Fibroblast of skin of left quadriceps (primary cell): ENCODE measurements at regions not wholly inside any gene's neighbourhood (a gene's known extent, or its start where the extent isn't known, plus 50 kb on each side); places are given as distances from the start of the nearest gene placed in this dataset.
"Not testable (repeated sequence)": the region's sequence is repeated elsewhere in the genome, so short reads cannot be mapped to it uniquely, and the experiment has no call there.

Experiments used
- DNase-seq, 2 experiments: peaks; one replicate each; pipeline ENCODE4 v3.0.0-alpha.2; 2013; ENCODE audit warnings: low read depth in 2 of 2

DNA sequence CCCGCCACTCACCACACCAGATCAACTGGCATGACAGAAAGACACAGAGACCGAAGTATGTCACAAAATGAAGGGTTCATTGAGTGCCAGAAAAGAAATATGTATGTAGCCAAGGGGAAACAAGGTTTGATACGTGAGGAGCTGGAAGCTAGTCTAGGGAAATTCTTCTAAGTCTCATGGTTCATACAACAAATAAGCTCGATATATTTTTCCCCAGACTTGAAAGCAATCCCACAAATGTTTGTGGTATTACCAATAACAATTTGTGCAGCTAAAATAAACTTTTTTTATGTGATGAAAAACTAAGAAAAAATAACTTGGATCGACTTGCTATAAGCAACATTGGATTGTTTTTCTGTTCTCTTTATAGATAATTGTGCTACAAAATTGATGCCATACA is 777.0 kb downstream of the TSN start:
- DNase-seq: no peak

GRCh38 chr2:122535960-122536505 is 780.6 kb downstream of the TSN start:
- DNase-seq: no peak

DNA sequence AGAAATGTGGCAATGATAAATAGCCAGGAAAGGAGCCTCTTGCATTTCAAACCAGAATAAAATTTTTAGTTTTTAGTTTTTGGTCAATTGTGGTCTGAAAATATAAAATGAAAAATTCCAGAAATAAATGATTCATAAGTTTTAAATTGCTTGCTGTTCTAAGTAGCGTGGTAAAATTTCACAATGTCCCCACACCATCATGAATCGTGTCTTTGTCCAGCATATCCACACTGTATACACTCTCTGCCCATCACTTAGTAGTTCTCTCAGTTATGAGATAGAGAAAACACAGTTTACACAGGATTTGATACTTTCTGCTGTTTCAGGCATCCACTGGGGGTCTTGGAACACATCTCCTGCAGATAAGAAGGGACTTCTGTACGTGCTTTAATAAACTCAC is 783.9 kb downstream of the TSN start:
- DNase-seq: no peak

GRCh38 chr2:122539920-122540319 is 784.5 kb downstream of the TSN start:
- no peak for DNase-seq

GRCh38 chr2:122542236-122542635 is 786.8 kb downstream of the TSN start:
- no peak for DNase-seq

GRCh38 chr2:122542646-122543045 is 787.2 kb downstream of the TSN start:
- DNase-seq: no peak

DNA sequence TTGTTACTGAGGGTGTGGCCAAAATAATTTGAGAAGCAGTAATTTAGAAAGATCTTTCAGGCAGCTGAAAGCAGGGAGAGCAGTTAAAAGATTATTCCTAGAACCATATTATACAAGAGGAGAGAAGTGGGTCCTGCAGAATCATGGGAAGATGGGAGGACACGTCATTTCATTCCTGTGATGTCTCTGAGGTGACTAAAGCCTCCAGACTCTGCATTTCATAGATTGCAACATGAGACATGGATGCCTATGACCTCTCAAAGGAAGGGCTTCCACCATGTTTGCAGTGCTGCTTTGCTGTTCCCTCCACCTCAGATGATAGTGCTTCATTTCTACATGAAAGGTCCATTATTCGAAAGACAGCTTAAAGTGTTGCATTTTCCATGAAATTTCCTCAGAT is 788.4 kb downstream of the TSN start:
- peak; percentile 8 to 12 for DNase-seq

GRCh38 chr2:122545821-122546220 is 790.4 kb downstream of the TSN start:
- no peak for DNase-seq

GRCh38 chr2:122562775-122563174 is 807.3 kb downstream of the TSN start:
- DNase-seq: no peak

- peak in 1 of 2 experiments; percentile 9 for DNase-seq
These were observed 808.3 kb downstream of the TSN start for GRCh38 chr2:122563781-122564180.

DNA sequence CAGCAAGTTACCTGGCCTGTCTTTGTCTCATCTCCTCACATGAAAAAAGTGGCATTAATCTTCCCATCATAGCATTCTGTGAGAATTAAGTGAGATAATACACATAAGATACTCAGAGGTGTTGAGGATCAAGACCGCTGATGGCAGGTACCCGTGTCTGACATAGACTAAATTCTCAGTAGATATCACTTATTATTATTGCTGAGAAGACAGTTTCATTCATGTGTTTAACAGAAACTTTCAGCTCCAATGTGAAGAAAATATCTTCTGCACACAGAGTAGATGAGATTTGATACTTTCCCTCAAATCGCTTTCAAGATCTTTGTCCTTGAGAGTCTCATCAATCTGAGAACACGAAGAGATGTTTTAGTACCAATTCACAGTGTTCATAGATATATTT is 809.4 kb downstream of the TSN start:
- DNase-seq: no peak

GRCh38 chr2:122565364-122565763 is 809.9 kb downstream of the TSN start:
- DNase-seq: no peak

DNA sequence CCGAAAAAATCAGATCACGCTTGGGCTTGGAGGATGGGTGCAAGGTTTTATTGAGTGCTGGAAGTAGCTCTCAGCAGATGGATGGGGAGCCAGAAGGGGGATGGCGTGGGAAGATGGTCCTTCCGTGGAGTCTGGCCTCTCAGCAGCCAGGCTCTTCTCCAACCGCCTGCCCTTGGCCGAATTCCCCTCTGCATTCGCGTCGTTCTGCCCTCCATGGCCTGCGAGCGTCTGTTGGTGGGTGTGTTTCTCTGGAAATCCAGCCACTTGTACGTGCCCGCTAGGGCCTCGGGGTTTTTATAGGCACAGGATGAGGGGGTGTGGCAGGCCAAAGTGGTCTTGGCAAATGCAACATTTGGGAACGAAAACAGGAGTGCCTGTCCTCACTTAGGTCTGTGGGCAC is 815.2 kb downstream of the TSN start:
- DNase-seq: no peak

GRCh38 chr2:122571471-122571870 is 816.0 kb downstream of the TSN start:
- not testable (repeated sequence) for DNase-seq

GRCh38 chr2:122575076-122575475 is 819.6 kb downstream of the TSN start:
- no peak for DNase-seq

DNA sequence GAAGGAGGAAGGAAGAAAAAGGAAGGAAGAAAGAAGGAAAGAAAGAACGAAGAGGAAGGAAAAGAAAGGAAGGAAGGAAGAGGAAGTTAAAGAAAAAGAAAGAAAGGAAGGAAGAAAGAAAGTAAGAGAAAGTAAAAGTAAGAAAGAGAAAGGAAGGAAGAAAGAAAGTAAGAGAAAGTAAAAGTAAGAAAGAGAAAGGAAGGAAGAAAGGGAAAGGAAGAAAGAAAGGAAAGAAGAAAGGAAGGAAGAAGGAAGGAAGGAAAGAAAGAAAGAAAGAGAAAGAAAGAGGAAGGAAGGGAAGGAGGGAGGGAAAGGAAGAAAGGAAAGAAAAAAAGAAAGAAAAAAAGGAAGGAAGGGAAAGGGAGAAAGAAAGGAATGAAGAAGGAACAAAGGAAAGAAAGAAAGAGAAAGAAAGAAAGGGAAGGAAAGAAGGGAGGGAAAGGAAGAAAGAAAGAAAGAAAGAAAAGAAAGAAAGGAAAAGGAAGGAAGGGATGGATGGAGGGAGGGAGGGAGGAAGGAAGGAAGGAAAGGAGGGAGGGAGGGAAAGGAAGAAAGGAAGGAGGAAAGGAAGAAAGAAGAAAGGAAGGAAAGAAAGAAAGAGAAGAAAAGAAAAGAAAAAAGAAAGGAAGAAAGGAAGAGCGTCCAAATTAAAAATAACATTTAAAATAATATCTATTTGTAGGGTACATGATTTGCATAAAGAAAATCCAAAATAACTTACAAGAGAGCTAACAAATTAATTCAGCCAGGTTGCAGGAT is 827.9 kb downstream of the TSN start:
- DNase-seq: no peak

DNA sequence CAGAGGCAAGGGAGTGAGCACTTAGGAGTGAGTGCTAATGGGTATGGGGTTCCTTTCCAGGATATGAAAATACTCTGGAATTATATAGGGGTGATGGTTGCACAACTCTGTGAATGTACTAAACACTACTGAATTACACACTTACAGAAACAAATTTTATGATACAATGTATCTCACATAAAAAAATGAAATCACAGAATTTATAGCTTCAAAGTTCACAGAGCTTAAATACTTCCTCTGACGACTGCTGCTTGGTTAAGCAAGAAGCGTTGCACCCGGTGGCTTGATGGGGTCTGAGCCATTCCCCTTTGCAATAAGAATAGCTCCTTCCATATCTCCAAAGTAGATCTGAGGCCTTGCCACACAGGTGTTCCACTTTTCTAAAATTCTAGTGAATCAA is 835.1 kb downstream of the TSN start:
- DNase-seq: no peak

GRCh38 chr2:122595065-122595464 is 839.6 kb downstream of the TSN start:
- no peak for DNase-seq

DNA sequence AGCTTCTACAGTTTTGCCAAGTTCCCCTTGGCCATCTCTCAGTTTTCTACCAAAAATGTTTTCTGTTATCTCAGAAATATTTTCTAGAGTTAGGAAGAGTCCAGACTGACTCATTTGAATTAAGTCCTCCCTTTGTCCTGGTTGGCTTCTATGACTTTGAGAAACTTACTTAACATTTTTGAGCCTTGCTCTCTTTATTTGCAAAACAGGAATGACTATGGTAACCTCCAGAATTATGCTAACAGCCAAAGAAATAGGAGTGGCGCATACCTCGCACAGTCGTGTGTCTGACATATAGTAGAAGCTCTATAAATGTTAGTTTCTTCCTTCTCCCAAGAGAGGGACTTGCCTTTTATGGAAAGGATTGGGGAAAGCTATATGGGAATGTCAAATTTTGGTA is 841.1 kb downstream of the TSN start:
- DNase-seq: no peak

DNA sequence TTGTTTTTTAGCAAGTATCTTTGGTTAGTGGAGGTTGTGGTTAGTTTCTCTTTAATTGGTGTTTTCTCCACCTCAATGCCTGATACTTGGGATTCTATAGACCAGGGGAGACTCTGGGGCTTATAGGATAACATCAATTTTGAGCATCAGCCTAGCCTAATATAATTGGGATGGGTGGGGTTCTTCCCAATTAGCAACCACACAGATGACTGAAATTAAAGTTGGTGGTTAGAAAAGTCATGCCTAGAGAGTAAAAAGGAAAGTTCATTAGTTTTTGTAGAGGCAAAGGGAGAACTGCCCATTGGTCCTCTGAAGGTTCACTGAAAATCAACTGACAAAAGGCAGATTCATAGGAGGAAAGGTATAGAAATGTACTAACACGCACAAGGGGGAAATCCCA is 843.3 kb downstream of the TSN start:
- no peak for DNase-seq

DNA sequence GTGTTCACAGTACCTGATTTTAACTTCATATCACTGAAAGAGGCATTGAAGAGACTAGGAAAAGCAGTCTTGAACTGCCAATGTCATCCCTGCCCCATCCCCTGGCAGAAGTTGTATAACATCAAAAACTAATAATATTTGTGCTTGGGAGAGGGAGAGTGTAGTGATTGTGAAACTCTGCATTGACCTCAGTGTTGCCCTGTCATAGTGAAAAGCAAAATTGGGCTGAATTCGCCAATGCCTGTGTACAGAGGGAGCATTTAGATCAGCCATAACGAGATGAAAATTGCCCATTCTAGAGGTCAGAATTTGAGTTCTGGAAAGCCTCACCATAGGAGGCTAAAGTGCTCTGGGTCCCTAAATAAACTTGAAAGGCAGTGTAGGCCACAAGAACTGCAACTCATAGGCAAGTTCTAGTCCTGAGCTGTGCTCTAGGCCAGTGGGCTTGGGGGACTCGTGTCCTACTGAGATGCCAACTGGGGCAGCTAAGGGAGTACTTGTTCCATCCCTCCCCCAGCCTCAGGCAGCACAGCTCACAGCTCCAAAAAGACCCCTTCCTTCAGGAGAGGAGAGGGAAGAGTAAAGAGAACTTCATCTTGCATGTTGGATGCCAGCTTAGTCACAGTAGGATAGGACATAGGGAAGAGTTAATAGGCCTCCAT is 855.6 kb downstream of the TSN start:
- DNase-seq: no peak

GRCh38 chr2:122622934-122623333 is 867.5 kb downstream of the TSN start:
- DNase-seq: no peak

- no peak for DNase-seq
These were observed 871.9 kb downstream of the TSN start for GRCh38 chr2:122627388-122627787.
